ENCODE measurements at regions not wholly inside any gene's neighbourhood (a gene's known extent, or its start where the extent isn't known, plus 50 kb on each side); places are given as distances from the start of the nearest gene placed in this dataset.

GRCh38 chr5:93006915-93007314 lies 574.1 kb downstream of the NR2F1-AS1 start:
- Histone ChIP-seq H3K4me3 (ENCODE audit: low read length in 3 of 3) (no peak overlapping the region), H3K27ac (ENCODE audit: low read depth in 2 of 2, low read length in 2 of 2) (no peak overlapping the region), H3K9ac (ENCODE audit: low read length in 3 of 3) (no peak overlapping the region), H3K36me3 (ENCODE audit: control insufficient read depth in 2 of 3, insufficient read depth in 3 of 3, low read length in 3 of 3) (no peaks in the 10 kb centered on the region), H3K9me3 (ENCODE audit: control insufficient read depth in 2 of 3, insufficient read depth in 1 of 3, low read length in 3 of 3) (no peaks in the 10 kb centered on the region), H3K4me1 (ENCODE audit: control insufficient read depth in 2 of 3, insufficient read depth in 2 of 3, low read depth in 1 of 3, low read length in 3 of 3) (no peaks in the 10 kb centered on the region), H3K27me3 (ENCODE audit: control insufficient read depth, insufficient read depth, low read length) (no peaks in the 10 kb centered on the region)
- FAIRE-seq (no peak), DNase-seq (no peak)
- intact Hi-C loops (cut with DNase I): no loop called here
- TF ChIP-seq CTCF (IDR thresholded peaks at IDR 0.05; ENCODE audit: borderline replicate concordance, extremely low read depth, insufficient read depth): no peak

DNA sequence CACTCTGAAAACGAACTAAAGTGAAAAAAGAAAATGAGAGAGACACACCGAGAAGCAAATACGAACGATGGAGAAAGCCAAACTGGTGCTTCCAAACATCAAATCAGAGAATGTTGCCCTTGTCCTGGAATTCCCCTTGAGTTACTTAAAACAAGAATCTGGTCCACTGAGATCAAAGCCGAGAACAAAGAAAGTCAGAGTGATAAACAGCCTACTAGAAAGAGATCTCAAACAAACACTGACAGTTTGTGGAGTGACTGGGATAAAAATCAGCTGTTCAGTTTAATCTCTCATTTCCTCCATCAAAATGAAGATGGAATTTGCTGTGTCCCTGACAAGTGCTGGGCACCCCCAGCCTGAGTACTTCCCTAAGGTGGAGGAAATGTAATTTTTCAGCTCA lies 582.6 kb downstream of the NR2F1-AS1 start:
- H3K9ac ChIP-seq (ENCODE audit: low read length in 3 of 3): no peak overlapping the region
- no peaks in the 10 kb centered on the region for H3K36me3 ChIP-seq (ENCODE audit: control insufficient read depth in 2 of 3, insufficient read depth in 3 of 3, low read length in 3 of 3)
- no peak overlapping the region for H3K27ac ChIP-seq (ENCODE audit: low read depth in 2 of 2, low read length in 2 of 2)
- DNase-seq (peak in 2 of 5 donors; percentile 57 to 71), FAIRE-seq (no peak)
- peak overlapping the region in 1 of 3 donors; percentile 4 for H3K4me3 ChIP-seq (ENCODE audit: low read length in 3 of 3)
- no peaks in the 10 kb centered on the region for H3K27me3 ChIP-seq (ENCODE audit: control insufficient read depth, insufficient read depth, low read length)
- no peaks in the 10 kb centered on the region for H3K4me1 ChIP-seq (ENCODE audit: control insufficient read depth in 2 of 3, insufficient read depth in 2 of 3, low read depth in 1 of 3, low read length in 3 of 3)
- H3K9me3 ChIP-seq (ENCODE audit: control insufficient read depth in 2 of 3, insufficient read depth in 1 of 3, low read length in 3 of 3): peaks cover 0 to 5% (median 0%) of the 10 kb centered on the region in 3 donors
- intact Hi-C loops (cut with DNase I): no loop called here
- TF ChIP-seq CTCF (IDR thresholded peaks at IDR 0.05; ENCODE audit: borderline replicate concordance, extremely low read depth, insufficient read depth): no peak

- no peak overlapping the region for H3K4me3 ChIP-seq (ENCODE audit: low read length in 3 of 3)
- no peak overlapping the region for H3K27ac ChIP-seq (ENCODE audit: low read depth in 2 of 2, low read length in 2 of 2)
- no peaks in the 10 kb centered on the region for H3K36me3 ChIP-seq (ENCODE audit: control insufficient read depth in 2 of 3, insufficient read depth in 3 of 3, low read length in 3 of 3)
- H3K27me3 ChIP-seq (ENCODE audit: control insufficient read depth, insufficient read depth, low read length): no peaks in the 10 kb centered on the region
- FAIRE-seq (no peak), DNase-seq (no peak)
- H3K9ac ChIP-seq (ENCODE audit: low read length in 3 of 3): no peak overlapping the region
- H3K9me3 ChIP-seq (ENCODE audit: control insufficient read depth in 2 of 3, insufficient read depth in 1 of 3, low read length in 3 of 3): peaks cover 0 to 5% (median 0%) of the 10 kb centered on the region in 3 donors
- intact Hi-C loops (cut with DNase I): no loop called here
- TF ChIP-seq CTCF (IDR thresholded peaks at IDR 0.05; ENCODE audit: borderline replicate concordance, extremely low read depth, insufficient read depth): no peak
- H3K4me1 ChIP-seq (ENCODE audit: control insufficient read depth in 2 of 3, insufficient read depth in 2 of 3, low read depth in 1 of 3, low read length in 3 of 3): no peaks in the 10 kb centered on the region
Observed at GRCh38 chr5:92994392-92994791, 586.6 kb downstream of the NR2F1-AS1 start.

DNA sequence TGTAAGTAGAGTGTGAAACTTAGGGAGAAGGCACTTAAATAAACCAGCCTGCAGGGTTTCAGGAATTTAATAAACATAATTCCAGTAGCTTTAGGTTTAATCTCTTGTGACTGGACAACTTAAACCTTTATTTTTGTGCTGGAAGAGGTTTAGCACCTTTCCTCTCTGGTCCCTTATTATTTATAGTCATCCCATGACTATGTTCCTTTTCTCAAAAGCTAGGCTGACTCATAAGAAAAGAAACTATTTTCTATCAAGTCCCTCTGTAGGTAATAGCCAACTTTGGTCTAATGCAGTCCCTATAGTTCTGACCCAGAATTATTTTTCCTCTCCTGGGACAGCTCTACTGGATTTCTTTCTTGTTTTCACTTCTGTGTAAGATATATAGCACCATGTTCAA lies 588.9 kb downstream of the NR2F1-AS1 start:
- Histone ChIP-seq H3K4me3 (ENCODE audit: low read length in 3 of 3) (no peak overlapping the region), H3K9ac (ENCODE audit: low read length in 3 of 3) (no peak overlapping the region), H3K9me3 (ENCODE audit: control insufficient read depth in 2 of 3, insufficient read depth in 1 of 3, low read length in 3 of 3) (peaks cover 0 to 5% (median 0%) of the 10 kb centered on the region in 3 donors), H3K4me1 (ENCODE audit: control insufficient read depth in 2 of 3, insufficient read depth in 2 of 3, low read depth in 1 of 3, low read length in 3 of 3) (no peaks in the 10 kb centered on the region), H3K36me3 (ENCODE audit: control insufficient read depth in 2 of 3, insufficient read depth in 3 of 3, low read length in 3 of 3) (no peaks in the 10 kb centered on the region), H3K27me3 (ENCODE audit: control insufficient read depth, insufficient read depth, low read length) (no peaks in the 10 kb centered on the region), H3K27ac (ENCODE audit: low read depth in 2 of 2, low read length in 2 of 2) (no peak overlapping the region)
- no peak for DNase-seq
- FAIRE-seq: no peak
- intact Hi-C loops (cut with DNase I): no loop called here
- TF ChIP-seq CTCF (IDR thresholded peaks at IDR 0.05; ENCODE audit: borderline replicate concordance, extremely low read depth, insufficient read depth): no peak
